D721Med (cell line): ENCODE measurements at regions not wholly inside any gene's neighbourhood (a gene's known extent, or its start where the extent isn't known, plus 50 kb on each side); places are given as distances from the start of the nearest gene placed in this dataset.
"Not testable (repeated sequence)": the region's sequence is repeated elsewhere in the genome, so short reads cannot be mapped to it uniquely, and the experiment has no call there.

Source experiments
- DNase-seq: peaks from one replicate; pipeline ENCODE4 v3.0.0; 2011; ENCODE audit warnings: low spot score; ENCODE audit not compliant: insufficient read length
- FAIRE-seq: peaks from 2 replicates; lab custom pipeline; 2011; peaks lifted over from hg19 to GRCh38; lab: Jason Lieb, UNC
- CTCF ChIP-seq: IDR thresholded peaks from 2 replicates; pipeline ENCODE4 v1.5.1; 2012; ENCODE audit warnings: mild to moderate bottlenecking, control low read depth; ENCODE audit not compliant: insufficient read depth; ENCODE audit errors: missing control alignments

GRCh38 chr3:74149466-74149865 lies 465.0 kb downstream of the CNTN3 start:
- no peak for FAIRE-seq
- no peak for DNase-seq
- no peak for TF ChIP-seq CTCF

GRCh38 chr3:74145277-74145676 lies 469.2 kb downstream of the CNTN3 start:
- TF ChIP-seq CTCF, result no peak
- no peak for FAIRE-seq
- no peak for DNase-seq

GRCh38 chr3:74139648-74140047 lies 474.8 kb downstream of the CNTN3 start:
- FAIRE-seq, result no peak
- no peak for DNase-seq

GRCh38 chr3:74137790-74138189 lies 476.7 kb downstream of the CNTN3 start:
- TF ChIP-seq CTCF, result no peak
- DNase-seq, result no peak

More at GRCh38 chr3:74139648-74140047, 474.8 kb downstream of the CNTN3 start:
- TF ChIP-seq CTCF, result peak; percentile 12

GRCh38 chr3:74135808-74136207 lies 478.7 kb downstream of the CNTN3 start:
- FAIRE-seq, result no peak
- no peak for TF ChIP-seq CTCF
- DNase-seq, result no peak

More at GRCh38 chr3:74137790-74138189, 476.7 kb downstream of the CNTN3 start:
- no peak for FAIRE-seq

- FAIRE-seq (no peak), DNase-seq (no peak)
- TF ChIP-seq CTCF, result no peak
Observed at GRCh38 chr3:74134831-74135230, 479.6 kb downstream of the CNTN3 start.

- DNase-seq, FAIRE-seq: not testable (repeated sequence)
Observed at GRCh38 chr3:74131546-74132328, 482.7 kb downstream of the CNTN3 start.
